H9 (cell line): ENCODE measurements at regions not wholly inside any gene's neighbourhood (a gene's known extent, or its start where the extent isn't known, plus 50 kb on each side); places are given as distances from the start of the nearest gene placed in this dataset.

Experiments
- DNase-seq: peaks from one replicate; pipeline ENCODE4 v3.0.0-alpha.2; 2017
- H2AFZ ChIP-seq: one replicate; pipeline ENCODE4 v1.6.1; 2013; ENCODE audit warnings: mild to moderate bottlenecking, low read length, control low read depth, moderate library complexity
- H2AK5ac ChIP-seq: 2 replicates; pipeline ENCODE4 v1.6.1; 2013; ENCODE audit warnings: low read length, control low read depth, mixed read lengths; ENCODE audit not compliant: insufficient read length
- H2BK120ac ChIP-seq: one replicate; pipeline ENCODE4 v1.6.1; 2013; ENCODE audit warnings: low read depth, mild to moderate bottlenecking, low read length, control low read depth, inconsistent platforms; ENCODE audit not compliant: poor library complexity, severe bottlenecking
- H2BK12ac ChIP-seq: 2 replicates; pipeline ENCODE4 v1.6.1; 2013; ENCODE audit warnings: low read length, control low read depth, mixed read lengths, low read depth; ENCODE audit not compliant: insufficient read length
- H2BK15ac ChIP-seq: 2 replicates; pipeline ENCODE4 v1.6.1; 2013; ENCODE audit warnings: low read depth, low read length, control low read depth
- H2BK20ac ChIP-seq: one replicate; pipeline ENCODE4 v1.6.1; 2013; ENCODE audit warnings: low read depth, mild to moderate bottlenecking, low read length, control low read depth, inconsistent platforms; ENCODE audit not compliant: poor library complexity, severe bottlenecking
- H2BK5ac ChIP-seq: 2 replicates; pipeline ENCODE4 v1.6.1; 2013; ENCODE audit warnings: low read length, control low read depth, mixed read lengths; ENCODE audit not compliant: insufficient read length
- H3K14ac ChIP-seq: 2 replicates; pipeline ENCODE4 v1.6.1; 2013; ENCODE audit warnings: low read length, control low read depth; ENCODE audit not compliant: insufficient read depth
- H3K18ac ChIP-seq: 2 replicates; pipeline ENCODE4 v1.6.1; 2013; ENCODE audit warnings: low read depth, mild to moderate bottlenecking, mixed read lengths, low read length, control low read depth; ENCODE audit not compliant: insufficient read length
- H3K23ac ChIP-seq: 2 replicates; pipeline ENCODE4 v1.6.1; 2013; ENCODE audit warnings: low read length, control low read depth, mixed read lengths, low read depth; ENCODE audit not compliant: insufficient read length
- H3K23me2 ChIP-seq: 2 replicates; pipeline ENCODE4 v1.6.1; 2013; ENCODE audit warnings: low read depth, mild to moderate bottlenecking, mixed read lengths, low read length, control low read depth; ENCODE audit not compliant: insufficient read length, poor library complexity, severe bottlenecking
- H3K27ac ChIP-seq: 2 replicates; pipeline ENCODE4 v1.5.1; 2013; ENCODE audit warnings: low read length, control low read depth, mixed read lengths, low read depth; ENCODE audit not compliant: insufficient read length
- H3K27me3 ChIP-seq: 2 replicates; pipeline ENCODE4 v1.6.1; 2013; ENCODE audit warnings: low read length, control low read depth, inconsistent platforms; ENCODE audit not compliant: insufficient read depth
- H3K4ac ChIP-seq: 2 replicates; pipeline ENCODE4 v1.6.1; 2013; ENCODE audit warnings: low read depth, mild to moderate bottlenecking, control low read depth, inconsistent platforms, low read length, moderate library complexity
- H3K4me1 ChIP-seq: 2 replicates; pipeline ENCODE4 v1.6.1; 2013; ENCODE audit warnings: low read length, control low read depth, inconsistent platforms; ENCODE audit not compliant: insufficient read depth
- H3K4me2 ChIP-seq: 2 replicates; pipeline ENCODE4 v1.6.1; 2013; ENCODE audit warnings: low read length, control low read depth, mixed read lengths; ENCODE audit not compliant: insufficient read length, insufficient read depth
- H3K56ac ChIP-seq: 2 replicates; pipeline ENCODE4 v1.6.1; 2013; ENCODE audit warnings: low read depth, mild to moderate bottlenecking, mixed read lengths, low read length, control low read depth; ENCODE audit not compliant: insufficient read length
- H3K79me1 ChIP-seq: 2 replicates; pipeline ENCODE4 v1.6.1; 2013; ENCODE audit warnings: low read depth, mild to moderate bottlenecking, moderate library complexity, low read length, control low read depth, inconsistent platforms; ENCODE audit not compliant: insufficient read depth, poor library complexity, severe bottlenecking
- H3K79me2 ChIP-seq: 2 replicates; pipeline ENCODE4 v1.6.1; 2013; ENCODE audit warnings: low read length, control low read depth, inconsistent platforms; ENCODE audit not compliant: insufficient read depth
- H3K9ac ChIP-seq: 2 replicates; pipeline ENCODE4 v1.6.1; 2013; ENCODE audit warnings: low read length, control low read depth, mixed read lengths; ENCODE audit not compliant: insufficient read length; ENCODE audit errors: extremely low read depth
- H3K9me3 ChIP-seq: one replicate; pipeline ENCODE4 v1.6.1; 2013; ENCODE audit warnings: low read depth, low read length, inconsistent platforms; ENCODE audit not compliant: control insufficient read depth
- H3T11ph ChIP-seq: one replicate; pipeline ENCODE4 v1.6.1; 2013; ENCODE audit warnings: mild to moderate bottlenecking, low read length, control low read depth, inconsistent platforms
- H4K20me1 ChIP-seq: one replicate; pipeline ENCODE4 v1.6.1; 2013; ENCODE audit not compliant: control insufficient read depth, insufficient read length, insufficient read depth
- H4K5ac ChIP-seq: 2 replicates; pipeline ENCODE4 v1.6.1; 2013; ENCODE audit warnings: low read depth, mild to moderate bottlenecking, mixed read lengths, low read length, control low read depth; ENCODE audit not compliant: insufficient read length
- H4K8ac ChIP-seq: replicated peaks from 2 replicates; pipeline ENCODE4 v1.6.1; 2013; ENCODE audit warnings: low read length, control low read depth, mixed read lengths, low read depth; ENCODE audit not compliant: insufficient read length
- H4K91ac ChIP-seq: 2 replicates; pipeline ENCODE4 v1.6.1; 2013; ENCODE audit warnings: low read depth, mild to moderate bottlenecking, moderate library complexity, mixed read lengths, low read length, control low read depth; ENCODE audit not compliant: insufficient read length
- H3K27ac Mint-ChIP-seq, 3 experiments: 2 replicates in 2 of 3; 3 replicates in 1 of 3; pipeline ENCODE4 v1.8.0; 2020 to 2021; ENCODE audit warnings: mixed read lengths in 3 of 3, mild to moderate bottlenecking in 1 of 3, moderate library complexity in 1 of 3
- H3K27me3 Mint-ChIP-seq: 2 replicates; pipeline ENCODE4 v1.8.0; 2021; ENCODE audit warnings: low read depth, mild to moderate bottlenecking, moderate library complexity, mixed read lengths
- H3K36me3 Mint-ChIP-seq, 3 experiments: 2 replicates in 2 of 3; 3 replicates in 1 of 3; pipeline ENCODE4 v1.8.0; 2020 to 2021; ENCODE audit warnings: low read depth in 3 of 3, mixed read lengths in 3 of 3; ENCODE audit not compliant: insufficient read depth in 1 of 3
- H3K4me1 Mint-ChIP-seq, 2 experiments: 2 replicates each; pipeline ENCODE4 v1.8.0; 2020; ENCODE audit warnings: mixed read lengths in 2 of 2
- H3K4me3 Mint-ChIP-seq, 2 experiments: 2 replicates in 1 of 2; 3 replicates in 1 of 2; pipeline ENCODE4 v1.8.0; 2020 to 2021; ENCODE audit warnings: mild to moderate bottlenecking in 2 of 2, mixed read lengths in 2 of 2, moderate library complexity in 1 of 2
- H3K9me3 Mint-ChIP-seq, 2 experiments: 2 replicates in 1 of 2; 3 replicates in 1 of 2; pipeline ENCODE4 v1.8.0; 2020; ENCODE audit warnings: mild to moderate bottlenecking in 2 of 2, mixed read lengths in 2 of 2, moderate library complexity in 1 of 2
- WGBS: extraction: QIAGEN DNeasy Blood & Tissue Kit; methylation state at CpG from one replicate; pipeline ENCODE4 v1.1.7; 2013; ENCODE audit warnings: missing lambda C conversion rate, low lambda C conversion rate, mixed read lengths; ENCODE audit not compliant: insufficient read length; ENCODE audit errors: extremely low coverage; 5-methylcytosine and 5-hydroxymethylcytosine counted together
- TF ChIP-seq, protein P1 (sequence below): fragments of 200-600 bp; sonication (generic); conservative IDR thresholded peaks from 3 replicates; pipeline ENCODE4 v1.8.0; 2021; ENCODE audit warnings: antibody characterized with exemption, mild to moderate bottlenecking

DNA sequence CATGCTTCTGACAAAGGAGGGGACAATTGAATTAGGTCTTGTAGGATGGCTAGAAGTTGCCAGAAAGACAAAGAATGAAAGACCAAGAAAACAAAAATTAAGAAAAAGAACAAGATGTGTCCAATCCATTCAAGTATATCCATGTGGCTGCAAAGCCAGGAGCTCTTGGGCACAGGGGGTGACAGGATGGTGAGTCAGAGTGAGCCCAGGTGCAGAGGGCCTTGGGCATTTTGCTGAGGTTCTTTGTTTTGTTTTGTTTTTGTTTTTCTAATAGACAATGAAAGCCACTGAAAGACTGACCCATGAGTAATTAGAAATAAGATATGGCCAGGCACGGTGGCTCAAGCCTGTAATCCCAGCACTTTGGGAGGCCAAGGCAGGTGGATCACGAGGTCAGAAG lies 104.6 kb upstream of the KLHL29 start:
- Histone ChIP-seq H2BK120ac (no peak overlapping the region), H4K20me1 (no peaks in the 10 kb centered on the region), H2BK5ac (no peak overlapping the region), H2BK20ac (no peak overlapping the region), H3K23ac (no peak overlapping the region), H2BK12ac (no peak overlapping the region), H4K8ac (no peak overlapping the region), H3K79me1 (no peaks in the 10 kb centered on the region), H2AFZ (no peak overlapping the region), H4K5ac (no peak overlapping the region), H3K56ac (no peak overlapping the region), H4K91ac (no peak overlapping the region), H3K27me3 (no peaks in the 10 kb centered on the region), H3K23me2 (no peaks in the 10 kb centered on the region), H3K27ac (no peak overlapping the region), H3K14ac (no peak overlapping the region), H3K9me3 (no peaks in the 10 kb centered on the region), H3T11ph (no peak overlapping the region), H3K9ac (no peak overlapping the region), H3K4me1 (no peaks in the 10 kb centered on the region), H2AK5ac (no peak overlapping the region), H3K18ac (no peak overlapping the region), H3K79me2 (no peaks in the 10 kb centered on the region), H3K4ac (no peak overlapping the region), H3K4me2 (no peak overlapping the region), H2BK15ac (no peak overlapping the region)
- peaks cover 7 to 8% of the 10 kb centered on the region in 2 experiments for H3K4me1 Mint-ChIP-seq
- DNase-seq, result no peak
- peaks cover 0 to 2% of the 10 kb centered on the region in 2 experiments; a peak in 3 of 5 replicates for H3K9me3 Mint-ChIP-seq
- no peak overlapping the region for H3K27ac Mint-ChIP-seq
- H3K27me3 Mint-ChIP-seq, result no peaks in the 10 kb centered on the region; the same call in 1 of the 2 replicates
- TF ChIP-seq, protein P1, sequence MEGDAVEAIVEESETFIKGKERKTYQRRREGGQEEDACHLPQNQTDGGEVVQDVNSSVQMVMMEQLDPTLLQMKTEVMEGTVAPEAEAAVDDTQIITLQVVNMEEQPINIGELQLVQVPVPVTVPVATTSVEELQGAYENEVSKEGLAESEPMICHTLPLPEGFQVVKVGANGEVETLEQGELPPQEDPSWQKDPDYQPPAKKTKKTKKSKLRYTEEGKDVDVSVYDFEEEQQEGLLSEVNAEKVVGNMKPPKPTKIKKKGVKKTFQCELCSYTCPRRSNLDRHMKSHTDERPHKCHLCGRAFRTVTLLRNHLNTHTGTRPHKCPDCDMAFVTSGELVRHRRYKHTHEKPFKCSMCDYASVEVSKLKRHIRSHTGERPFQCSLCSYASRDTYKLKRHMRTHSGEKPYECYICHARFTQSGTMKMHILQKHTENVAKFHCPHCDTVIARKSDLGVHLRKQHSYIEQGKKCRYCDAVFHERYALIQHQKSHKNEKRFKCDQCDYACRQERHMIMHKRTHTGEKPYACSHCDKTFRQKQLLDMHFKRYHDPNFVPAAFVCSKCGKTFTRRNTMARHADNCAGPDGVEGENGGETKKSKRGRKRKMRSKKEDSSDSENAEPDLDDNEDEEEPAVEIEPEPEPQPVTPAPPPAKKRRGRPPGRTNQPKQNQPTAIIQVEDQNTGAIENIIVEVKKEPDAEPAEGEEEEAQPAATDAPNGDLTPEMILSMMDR, result no peak
- no peaks in the 10 kb centered on the region; a peak in 1 of 7 replicates for H3K36me3 Mint-ChIP-seq
- H3K4me3 Mint-ChIP-seq, result no peak overlapping the region
- WGBS, result no CpG with 5 or more reads among the region's 2 CpGs
